Natural killer cell treated with Interleukin-12 subunit alpha and Interleukin-12 subunit beta and Interleukin-15 and Interleukin-18, amount 100 ng/mL, for 72 hours (primary cell): ENCODE measurements at regions not wholly inside any gene's neighbourhood (a gene's known extent, or its start where the extent isn't known, plus 50 kb on each side); places are given as distances from the start of the nearest gene placed in this dataset.

ENCODE experiments used
- ATAC-seq, 2 donors: fragments of 150-1000 bp; cut with Tn5 transposase in 1 of 2; sonication (Bioruptor Pico), chemical (Tn5 transposase) in 1 of 2; 2 replicates each; pipeline ENCODE4 v1.10.0; 2021
- DNase-seq: peaks from one replicate; pipeline ENCODE4 v3.0.0; 2022; ENCODE audit warnings: low spot score
- H3K27ac Mint-ChIP-seq, 2 donors: 1 replicate in 1 of 2; 2 replicates in 1 of 2; pipeline ENCODE4 v1.8.0; 2022; ENCODE audit warnings: mixed read lengths in 2 of 2, mild to moderate bottlenecking in 1 of 2, moderate library complexity in 1 of 2
- H3K27me3 Mint-ChIP-seq, 2 donors: 1 replicate in 1 of 2; 2 replicates in 1 of 2; pipeline ENCODE4 v1.8.0; 2022; ENCODE audit warnings: mixed read lengths in 2 of 2
- H3K36me3 Mint-ChIP-seq: one replicate; pipeline ENCODE4 v1.8.0; 2022; ENCODE audit warnings: mixed read lengths
- H3K4me1 Mint-ChIP-seq, 2 donors: 1 replicate in 1 of 2; 2 replicates in 1 of 2; pipeline ENCODE4 v1.8.0; 2022; ENCODE audit warnings: low read depth in 2 of 2, mixed read lengths in 2 of 2, mild to moderate bottlenecking in 1 of 2
- H3K4me3 Mint-ChIP-seq: one replicate; pipeline ENCODE4 v1.8.0; 2022; ENCODE audit warnings: mixed read lengths
- H3K9me3 Mint-ChIP-seq: 2 replicates; pipeline ENCODE4 v1.8.0; 2022; ENCODE audit warnings: mixed read lengths

- no peaks in the 10 kb centered on the region for H3K36me3 Mint-ChIP-seq
- DNase-seq (no peak), ATAC-seq (no peak)
- H3K4me3 Mint-ChIP-seq: no peak overlapping the region
- H3K27ac Mint-ChIP-seq: no peak overlapping the region
- H3K9me3 Mint-ChIP-seq: peaks cover 4% of the 10 kb centered on the region
- H3K4me1 Mint-ChIP-seq: no peaks in the 10 kb centered on the region
- peaks cover 25 to 28% of the 10 kb centered on the region in 2 donors for H3K27me3 Mint-ChIP-seq
Observed at GRCh38 chrX:20606831-20607230, 340.1 kb upstream of the RPS6KA3 start.

DNA sequence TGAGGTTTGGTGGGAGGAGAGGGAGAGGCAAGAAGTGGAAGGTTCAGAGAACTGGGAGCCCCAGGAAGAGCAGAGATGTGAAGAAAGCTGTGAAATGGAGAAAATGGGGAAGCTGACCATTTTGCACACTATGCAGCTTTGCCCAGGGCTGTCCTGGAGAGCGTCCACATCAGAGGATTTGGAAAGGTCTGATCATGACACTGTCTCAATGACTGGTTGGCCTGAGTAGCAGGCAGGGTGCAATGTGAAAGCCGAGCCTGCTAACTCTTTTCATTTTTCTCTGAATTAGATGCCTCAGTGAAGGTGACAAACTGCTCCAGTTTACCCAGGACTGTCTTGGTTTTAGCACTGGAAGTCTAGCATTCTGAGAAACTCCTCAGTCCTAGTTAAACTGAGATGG is 330.1 kb upstream of the RPS6KA3 start:
- Mint-ChIP-seq H3K4me3 (no peak overlapping the region), H3K27ac (no peak overlapping the region), H3K36me3 (no peaks in the 10 kb centered on the region), H3K9me3 (no peaks in the 10 kb centered on the region), H3K4me1 (no peaks in the 10 kb centered on the region), H3K27me3 (peaks cover 0 to 10% of the 10 kb centered on the region in 2 donors)
- ATAC-seq (peak in 1 of 2 donors; percentile 24), DNase-seq (no peak)

- Mint-ChIP-seq H3K9me3 (no peaks in the 10 kb centered on the region), H3K27me3 (peaks cover 2 to 10% of the 10 kb centered on the region in 2 donors), H3K4me1 (no peaks in the 10 kb centered on the region), H3K27ac (no peak overlapping the region), H3K36me3 (no peaks in the 10 kb centered on the region), H3K4me3 (no peak overlapping the region)
- DNase-seq (no peak), ATAC-seq (peak in 1 of 2 donors; percentile 52)
Observed at GRCh38 chrX:20595928-20596575, 329.3 kb upstream of the RPS6KA3 start.

GRCh38 chrX:20594985-20595384 is 328.3 kb upstream of the RPS6KA3 start:
- Mint-ChIP-seq H3K36me3 (no peaks in the 10 kb centered on the region), H3K9me3 (no peaks in the 10 kb centered on the region), H3K4me1 (no peaks in the 10 kb centered on the region), H3K27ac (no peak overlapping the region), H3K4me3 (no peak overlapping the region), H3K27me3 (peaks cover 7 to 13% of the 10 kb centered on the region in 2 donors)
- DNase-seq (no peak), ATAC-seq (no peak)

- Mint-ChIP-seq H3K27me3 (peaks cover 7 to 12% of the 10 kb centered on the region in 2 donors), H3K36me3 (no peaks in the 10 kb centered on the region), H3K9me3 (peaks cover 2% of the 10 kb centered on the region), H3K27ac (no peak overlapping the region), H3K4me1 (no peaks in the 10 kb centered on the region), H3K4me3 (no peak overlapping the region)
- ATAC-seq (no peak), DNase-seq (no peak)
Observed at GRCh38 chrX:20593836-20594235, 327.1 kb upstream of the RPS6KA3 start.

- H3K4me1 Mint-ChIP-seq: no peaks in the 10 kb centered on the region
- no peak for ATAC-seq
Observed at GRCh38 chrX:20593402-20593801, 326.7 kb upstream of the RPS6KA3 start.

GRCh38 chrX:20591246-20591645 is 324.5 kb upstream of the RPS6KA3 start:
- no peak for ATAC-seq
- no peak for DNase-seq
- no peaks in the 10 kb centered on the region for H3K36me3 Mint-ChIP-seq
- H3K4me1 Mint-ChIP-seq: no peaks in the 10 kb centered on the region
- H3K4me3 Mint-ChIP-seq: no peak overlapping the region
- H3K27ac Mint-ChIP-seq: no peak overlapping the region
- H3K27me3 Mint-ChIP-seq: peaks cover 6 to 7% of the 10 kb centered on the region in 2 donors
- peaks cover 3% of the 10 kb centered on the region for H3K9me3 Mint-ChIP-seq

More at GRCh38 chrX:20593402-20593801, 326.7 kb upstream of the RPS6KA3 start:
- Mint-ChIP-seq H3K36me3 (no peaks in the 10 kb centered on the region), H3K9me3 (peaks cover 3% of the 10 kb centered on the region), H3K4me3 (no peak overlapping the region), H3K27ac (no peak overlapping the region), H3K27me3 (peaks cover 7 to 12% of the 10 kb centered on the region in 2 donors)
- no peak for DNase-seq

DNA sequence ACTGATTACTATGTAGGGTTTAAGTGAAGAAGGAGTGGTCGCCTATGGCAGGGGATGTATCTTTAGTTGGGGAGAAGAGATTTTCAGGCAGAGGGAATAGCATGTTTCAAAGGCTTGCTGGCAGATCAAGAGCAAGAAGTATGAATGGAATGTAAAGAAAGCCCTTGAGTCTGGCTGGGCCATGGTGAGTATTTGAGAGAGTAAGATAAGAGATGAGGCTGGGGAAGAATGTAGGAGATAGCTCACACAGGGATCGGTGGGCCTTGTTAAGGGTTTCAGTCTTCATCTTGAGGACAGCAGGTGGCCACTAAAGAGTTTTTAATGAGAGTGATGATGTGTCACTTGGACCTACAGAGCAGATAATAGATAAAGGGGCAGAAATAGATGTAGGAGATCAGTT is 319.1 kb upstream of the RPS6KA3 start:
- H3K36me3 Mint-ChIP-seq: no peaks in the 10 kb centered on the region
- peaks cover 3% of the 10 kb centered on the region for H3K9me3 Mint-ChIP-seq
- no peak for ATAC-seq
- H3K27me3 Mint-ChIP-seq: peaks cover 2 to 3% of the 10 kb centered on the region in 2 donors
- no peaks in the 10 kb centered on the region for H3K4me1 Mint-ChIP-seq
- no peak overlapping the region for H3K27ac Mint-ChIP-seq
- H3K4me3 Mint-ChIP-seq: no peak overlapping the region
- DNase-seq: no peak

DNA sequence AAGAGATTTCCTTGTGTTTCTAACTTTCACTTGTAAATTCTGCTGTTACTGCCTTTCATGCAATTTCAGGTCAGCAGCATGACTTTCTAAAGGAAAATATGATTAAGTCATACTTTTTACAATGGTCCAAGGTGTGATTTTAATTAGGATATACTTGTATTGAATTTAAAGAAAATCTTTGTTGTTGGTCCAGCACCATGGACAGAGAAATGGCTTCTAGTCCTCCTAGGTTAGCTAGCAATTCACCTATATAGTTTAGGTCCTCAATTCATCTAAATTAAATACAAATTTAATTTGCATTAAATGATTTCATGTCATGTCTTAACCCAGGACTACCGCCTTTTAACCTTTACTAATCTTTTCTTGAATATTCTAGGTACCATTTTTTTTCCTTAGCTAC is 304.9 kb upstream of the RPS6KA3 start:
- Mint-ChIP-seq H3K4me1 (no peaks in the 10 kb centered on the region), H3K4me3 (no peak overlapping the region), H3K27ac (no peak overlapping the region), H3K36me3 (no peaks in the 10 kb centered on the region), H3K9me3 (no peaks in the 10 kb centered on the region), H3K27me3 (peaks cover 0 to 7% of the 10 kb centered on the region in 2 donors)
- no peak for DNase-seq
- no peak for ATAC-seq

DNA sequence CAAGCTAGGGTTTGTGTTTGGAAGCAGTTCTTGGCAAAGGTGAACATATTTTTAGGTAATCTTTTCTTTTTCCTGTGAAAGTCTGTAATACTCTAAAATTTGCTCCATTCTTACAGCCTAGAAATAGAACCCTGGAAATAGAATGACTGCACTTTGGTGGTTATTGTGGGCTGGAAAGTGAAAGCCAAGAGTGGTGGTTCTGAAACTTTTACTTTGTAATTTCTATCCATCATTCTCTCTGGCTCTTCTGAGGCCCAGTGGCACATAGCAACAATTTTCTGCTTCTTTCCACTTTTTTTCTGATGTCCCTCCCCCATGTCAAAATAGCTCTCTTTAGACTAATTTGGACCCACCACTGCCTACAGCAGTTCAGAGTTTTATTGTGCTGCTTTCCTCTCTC is 300.4 kb upstream of the RPS6KA3 start:
- no peak for ATAC-seq
- Mint-ChIP-seq H3K27me3 (peaks cover 7 to 9% of the 10 kb centered on the region in 2 donors), H3K36me3 (no peaks in the 10 kb centered on the region), H3K27ac (no peak overlapping the region), H3K4me1 (no peaks in the 10 kb centered on the region), H3K4me3 (no peak overlapping the region), H3K9me3 (no peaks in the 10 kb centered on the region)
- no peak for DNase-seq

DNA sequence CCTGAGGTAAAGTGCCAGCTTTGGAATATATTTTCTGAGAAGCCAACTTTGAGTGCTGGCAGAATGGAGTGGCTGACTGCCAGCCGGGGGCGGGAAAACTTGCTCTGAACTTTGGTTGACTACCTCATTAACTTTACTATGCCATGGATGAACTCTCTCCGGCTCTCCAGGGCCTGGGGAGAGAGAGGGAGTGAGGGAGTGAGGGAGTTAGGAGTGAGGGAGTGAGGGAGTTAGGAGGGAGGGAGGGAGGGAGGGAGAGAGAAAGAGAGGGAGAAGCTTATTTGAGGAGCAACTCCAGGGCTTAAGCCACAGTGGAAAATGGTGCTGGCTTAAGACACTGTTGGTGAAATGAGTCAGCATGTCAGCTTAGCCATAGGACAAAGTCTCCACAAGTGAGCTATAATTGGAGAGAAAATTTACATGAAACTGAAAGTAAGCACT is 280.9 kb upstream of the RPS6KA3 start:
- Mint-ChIP-seq H3K27me3 (peaks cover 0 to 6% of the 10 kb centered on the region in 2 donors), H3K36me3 (no peaks in the 10 kb centered on the region), H3K4me3 (no peak overlapping the region), H3K9me3 (no peaks in the 10 kb centered on the region), H3K27ac (no peak overlapping the region), H3K4me1 (no peaks in the 10 kb centered on the region)
- ATAC-seq (peak in 1 of 2 donors; percentile 50), DNase-seq (no peak)

GRCh38 chrX:20545538-20545937 is 278.8 kb upstream of the RPS6KA3 start:
- H3K27me3 Mint-ChIP-seq: peaks cover 0 to 10% of the 10 kb centered on the region in 2 donors
- DNase-seq (no peak), ATAC-seq (no peak)
- no peaks in the 10 kb centered on the region for H3K4me1 Mint-ChIP-seq
- H3K27ac Mint-ChIP-seq: no peak overlapping the region
- H3K36me3 Mint-ChIP-seq: peaks cover 6% of the 10 kb centered on the region
- peaks cover 3% of the 10 kb centered on the region for H3K9me3 Mint-ChIP-seq
- no peak overlapping the region for H3K4me3 Mint-ChIP-seq

DNA sequence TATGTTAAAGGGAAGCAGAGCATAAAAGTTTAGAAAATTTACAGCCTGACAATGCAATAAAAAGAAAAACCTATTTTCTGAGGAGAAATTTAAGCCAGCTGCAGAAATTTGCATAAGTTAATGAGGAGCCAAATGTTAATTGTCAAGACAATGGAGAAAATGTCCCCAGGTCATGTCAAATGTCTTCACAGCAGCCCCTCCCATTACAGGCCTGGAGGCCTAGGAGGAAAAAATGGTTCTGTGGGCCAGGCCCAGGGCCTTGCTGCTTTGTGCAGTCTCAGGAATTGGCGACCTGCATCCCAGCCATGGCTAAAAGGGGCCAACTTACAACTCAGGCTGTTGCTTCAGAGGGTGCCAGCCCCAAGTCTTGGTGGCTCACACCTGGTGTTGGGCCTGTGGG is 275.4 kb upstream of the RPS6KA3 start:
- H3K27me3 Mint-ChIP-seq: peaks cover 0 to 13% of the 10 kb centered on the region in 2 donors
- peaks cover 4% of the 10 kb centered on the region for H3K9me3 Mint-ChIP-seq
- no peak for ATAC-seq
- no peaks in the 10 kb centered on the region for H3K4me1 Mint-ChIP-seq
- no peak overlapping the region for H3K27ac Mint-ChIP-seq
- peaks cover 6% of the 10 kb centered on the region for H3K36me3 Mint-ChIP-seq
- no peak overlapping the region for H3K4me3 Mint-ChIP-seq
- no peak for DNase-seq

GRCh38 chrX:20538974-20539373 is 272.3 kb upstream of the RPS6KA3 start:
- peaks cover 4% of the 10 kb centered on the region for H3K9me3 Mint-ChIP-seq
- no peak overlapping the region for H3K27ac Mint-ChIP-seq
- peaks cover 6% of the 10 kb centered on the region for H3K36me3 Mint-ChIP-seq
- H3K27me3 Mint-ChIP-seq: peaks cover 20 to 22% of the 10 kb centered on the region in 2 donors
- H3K4me1 Mint-ChIP-seq: no peaks in the 10 kb centered on the region
- DNase-seq (no peak), ATAC-seq (no peak)
- H3K4me3 Mint-ChIP-seq: no peak overlapping the region

GRCh38 chrX:20531667-20532066 is 265.0 kb upstream of the RPS6KA3 start:
- no peak for ATAC-seq
- Mint-ChIP-seq H3K27ac (no peak overlapping the region), H3K36me3 (no peaks in the 10 kb centered on the region), H3K9me3 (no peaks in the 10 kb centered on the region), H3K27me3 (peaks cover 36 to 40% of the 10 kb centered on the region in 2 donors), H3K4me3 (no peak overlapping the region), H3K4me1 (peaks cover 5 to 15% of the 10 kb centered on the region in 2 donors)
- DNase-seq: no peak
